ENCODE measurements at regions not wholly inside any gene's neighbourhood (a gene's known extent, or its start where the extent isn't known, plus 50 kb on each side); places are given as distances from the start of the nearest gene placed in this dataset.

GRCh38 chr21:27475363-27475955 is 508.6 kb upstream of the ADAMTS5 start:
- no peak for DNase-seq
- H3K4me1 ChIP-seq (ENCODE audit: control insufficient read depth, insufficient read depth, low read length, poor library complexity, severe bottlenecking), result no peaks in the 10 kb centered on the region
- H3K9me3 ChIP-seq (ENCODE audit: control insufficient read depth, low read length), result no peaks in the 10 kb centered on the region

GRCh38 chr21:27467366-27467765 is 500.5 kb upstream of the ADAMTS5 start:
- H3K4me1 ChIP-seq (ENCODE audit: control insufficient read depth, insufficient read depth, low read length, poor library complexity, severe bottlenecking), result no peaks in the 10 kb centered on the region
- H3K27me3 ChIP-seq (replicated peaks; ENCODE audit: control insufficient read depth, insufficient read depth, low read length, poor library complexity, severe bottlenecking), result no peaks in the 10 kb centered on the region
- no peaks in the 10 kb centered on the region for H3K9me3 ChIP-seq (ENCODE audit: control insufficient read depth, low read length)
- no peak for DNase-seq
- no peaks in the 10 kb centered on the region for H3K36me3 ChIP-seq (ENCODE audit: control insufficient read depth, insufficient read depth, low read length)
- no peak overlapping the region for H3K4me3 ChIP-seq (ENCODE audit: insufficient read depth, low read depth, low read length, poor library complexity, severe bottlenecking)
- H3K27ac ChIP-seq (ENCODE audit: insufficient read depth, low read length, poor library complexity, severe bottlenecking), result no peak overlapping the region

More at GRCh38 chr21:27475363-27475955, 508.6 kb upstream of the ADAMTS5 start:
- no peaks in the 10 kb centered on the region for H3K27me3 ChIP-seq (replicated peaks; ENCODE audit: control insufficient read depth, insufficient read depth, low read length, poor library complexity, severe bottlenecking)
- H3K4me3 ChIP-seq (ENCODE audit: insufficient read depth, low read depth, low read length, poor library complexity, severe bottlenecking), result no peak overlapping the region
- no peaks in the 10 kb centered on the region for H3K36me3 ChIP-seq (ENCODE audit: control insufficient read depth, insufficient read depth, low read length)
- no peak overlapping the region for H3K27ac ChIP-seq (ENCODE audit: insufficient read depth, low read length, poor library complexity, severe bottlenecking)

- DNase-seq, result no peak
Measured at GRCh38 chr21:27466140-27466539, 499.3 kb upstream of the ADAMTS5 start.

GRCh38 chr21:27464648-27465047 is 497.8 kb upstream of the ADAMTS5 start:
- Histone ChIP-seq H3K36me3 (ENCODE audit: control insufficient read depth, insufficient read depth, low read length) (no peaks in the 10 kb centered on the region), H3K4me1 (ENCODE audit: control insufficient read depth, insufficient read depth, low read length, poor library complexity, severe bottlenecking) (no peaks in the 10 kb centered on the region), H3K27ac (ENCODE audit: insufficient read depth, low read length, poor library complexity, severe bottlenecking) (no peak overlapping the region), H3K4me3 (ENCODE audit: insufficient read depth, low read depth, low read length, poor library complexity, severe bottlenecking) (no peak overlapping the region), H3K9me3 (ENCODE audit: control insufficient read depth, low read length) (no peaks in the 10 kb centered on the region), H3K27me3 (replicated peaks; ENCODE audit: control insufficient read depth, insufficient read depth, low read length, poor library complexity, severe bottlenecking) (no peaks in the 10 kb centered on the region)
- no peak for DNase-seq

More at GRCh38 chr21:27466140-27466539, 499.3 kb upstream of the ADAMTS5 start:
- H3K27me3 ChIP-seq (replicated peaks; ENCODE audit: control insufficient read depth, insufficient read depth, low read length, poor library complexity, severe bottlenecking), result no peaks in the 10 kb centered on the region
- no peak overlapping the region for H3K27ac ChIP-seq (ENCODE audit: insufficient read depth, low read length, poor library complexity, severe bottlenecking)
- H3K36me3 ChIP-seq (ENCODE audit: control insufficient read depth, insufficient read depth, low read length), result no peaks in the 10 kb centered on the region
- H3K4me3 ChIP-seq (ENCODE audit: insufficient read depth, low read depth, low read length, poor library complexity, severe bottlenecking), result no peak overlapping the region
- H3K9me3 ChIP-seq (ENCODE audit: control insufficient read depth, low read length), result no peaks in the 10 kb centered on the region
- no peaks in the 10 kb centered on the region for H3K4me1 ChIP-seq (ENCODE audit: control insufficient read depth, insufficient read depth, low read length, poor library complexity, severe bottlenecking)

DNA sequence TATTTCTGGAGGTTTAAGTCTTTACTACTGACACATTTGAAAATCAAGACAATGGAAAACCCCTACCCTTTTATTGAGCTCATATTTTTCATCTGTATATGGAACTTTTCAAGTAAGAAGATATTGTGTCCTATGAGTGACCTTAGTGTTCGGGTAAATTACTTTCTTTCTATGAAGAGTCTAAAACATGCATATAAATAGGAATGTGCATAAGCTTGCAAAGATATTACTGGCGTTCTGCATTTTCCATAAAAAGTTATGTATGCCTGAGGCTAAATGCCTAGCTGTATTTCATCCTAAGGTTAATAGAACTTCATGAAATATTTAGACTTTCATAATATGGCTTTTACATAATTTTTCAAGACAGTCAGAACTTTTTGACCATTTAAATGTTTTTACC is 495.8 kb upstream of the ADAMTS5 start:
- no peaks in the 10 kb centered on the region for H3K36me3 ChIP-seq (ENCODE audit: control insufficient read depth, insufficient read depth, low read length)
- no peak overlapping the region for H3K27ac ChIP-seq (ENCODE audit: insufficient read depth, low read length, poor library complexity, severe bottlenecking)
- H3K4me1 ChIP-seq (ENCODE audit: control insufficient read depth, insufficient read depth, low read length, poor library complexity, severe bottlenecking), result no peaks in the 10 kb centered on the region
- DNase-seq, result no peak
- no peak overlapping the region for H3K4me3 ChIP-seq (ENCODE audit: insufficient read depth, low read depth, low read length, poor library complexity, severe bottlenecking)
- H3K9me3 ChIP-seq (ENCODE audit: control insufficient read depth, low read length), result no peaks in the 10 kb centered on the region
- H3K27me3 ChIP-seq (replicated peaks; ENCODE audit: control insufficient read depth, insufficient read depth, low read length, poor library complexity, severe bottlenecking), result no peaks in the 10 kb centered on the region

GRCh38 chr21:27454234-27454633 is 487.3 kb upstream of the ADAMTS5 start:
- Histone ChIP-seq H3K27me3 (replicated peaks; ENCODE audit: control insufficient read depth, insufficient read depth, low read length, poor library complexity, severe bottlenecking) (no peaks in the 10 kb centered on the region), H3K36me3 (ENCODE audit: control insufficient read depth, insufficient read depth, low read length) (no peaks in the 10 kb centered on the region), H3K27ac (ENCODE audit: insufficient read depth, low read length, poor library complexity, severe bottlenecking) (no peak overlapping the region), H3K9me3 (ENCODE audit: control insufficient read depth, low read length) (no peaks in the 10 kb centered on the region), H3K4me1 (ENCODE audit: control insufficient read depth, insufficient read depth, low read length, poor library complexity, severe bottlenecking) (no peaks in the 10 kb centered on the region), H3K4me3 (ENCODE audit: insufficient read depth, low read depth, low read length, poor library complexity, severe bottlenecking) (no peak overlapping the region)
- DNase-seq, result no peak

GRCh38 chr21:27451116-27451515 is 484.2 kb upstream of the ADAMTS5 start:
- Histone ChIP-seq H3K27ac (ENCODE audit: insufficient read depth, low read length, poor library complexity, severe bottlenecking) (no peak overlapping the region), H3K36me3 (ENCODE audit: control insufficient read depth, insufficient read depth, low read length) (no peaks in the 10 kb centered on the region), H3K4me1 (ENCODE audit: control insufficient read depth, insufficient read depth, low read length, poor library complexity, severe bottlenecking) (no peaks in the 10 kb centered on the region), H3K9me3 (ENCODE audit: control insufficient read depth, low read length) (no peaks in the 10 kb centered on the region), H3K27me3 (replicated peaks; ENCODE audit: control insufficient read depth, insufficient read depth, low read length, poor library complexity, severe bottlenecking) (no peaks in the 10 kb centered on the region), H3K4me3 (ENCODE audit: insufficient read depth, low read depth, low read length, poor library complexity, severe bottlenecking) (no peak overlapping the region)
- DNase-seq, result no peak

GRCh38 chr21:27450216-27450615 is 483.3 kb upstream of the ADAMTS5 start:
- Histone ChIP-seq H3K4me1 (ENCODE audit: control insufficient read depth, insufficient read depth, low read length, poor library complexity, severe bottlenecking) (no peaks in the 10 kb centered on the region), H3K4me3 (ENCODE audit: insufficient read depth, low read depth, low read length, poor library complexity, severe bottlenecking) (no peak overlapping the region), H3K36me3 (ENCODE audit: control insufficient read depth, insufficient read depth, low read length) (no peaks in the 10 kb centered on the region), H3K9me3 (ENCODE audit: control insufficient read depth, low read length) (no peaks in the 10 kb centered on the region), H3K27me3 (replicated peaks; ENCODE audit: control insufficient read depth, insufficient read depth, low read length, poor library complexity, severe bottlenecking) (no peaks in the 10 kb centered on the region), H3K27ac (ENCODE audit: insufficient read depth, low read length, poor library complexity, severe bottlenecking) (no peak overlapping the region)
- DNase-seq, result no peak

DNA sequence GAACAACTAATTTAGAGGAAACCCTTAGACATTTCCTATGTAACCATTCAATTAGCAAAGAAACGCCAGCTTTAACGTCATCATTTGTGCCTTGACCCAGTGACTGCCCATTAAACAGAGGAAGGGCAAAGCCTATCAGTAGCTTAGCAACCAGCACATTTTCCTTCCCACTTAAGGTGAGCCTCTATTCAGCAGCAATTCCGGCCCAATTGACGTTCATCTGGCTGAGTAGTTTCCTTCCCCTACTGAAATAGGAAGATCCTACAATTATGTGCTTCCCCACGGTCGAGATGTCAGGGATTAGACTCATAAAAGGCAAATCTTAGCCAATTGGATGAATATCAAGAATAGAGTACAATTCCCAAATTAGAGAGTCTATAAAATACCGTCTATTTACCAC is 482.1 kb upstream of the ADAMTS5 start:
- H3K27me3 ChIP-seq (replicated peaks; ENCODE audit: control insufficient read depth, insufficient read depth, low read length, poor library complexity, severe bottlenecking), result no peaks in the 10 kb centered on the region
- no peak for DNase-seq
- H3K9me3 ChIP-seq (ENCODE audit: control insufficient read depth, low read length), result no peaks in the 10 kb centered on the region
- H3K36me3 ChIP-seq (ENCODE audit: control insufficient read depth, insufficient read depth, low read length), result no peaks in the 10 kb centered on the region
- no peak overlapping the region for H3K4me3 ChIP-seq (ENCODE audit: insufficient read depth, low read depth, low read length, poor library complexity, severe bottlenecking)
- H3K4me1 ChIP-seq (ENCODE audit: control insufficient read depth, insufficient read depth, low read length, poor library complexity, severe bottlenecking), result no peaks in the 10 kb centered on the region
- no peak overlapping the region for H3K27ac ChIP-seq (ENCODE audit: insufficient read depth, low read length, poor library complexity, severe bottlenecking)

GRCh38 chr21:27447843-27448242 is 481.0 kb upstream of the ADAMTS5 start:
- DNase-seq, result no peak
- no peaks in the 10 kb centered on the region for H3K27me3 ChIP-seq (replicated peaks; ENCODE audit: control insufficient read depth, insufficient read depth, low read length, poor library complexity, severe bottlenecking)
- no peaks in the 10 kb centered on the region for H3K9me3 ChIP-seq (ENCODE audit: control insufficient read depth, low read length)
- H3K27ac ChIP-seq (ENCODE audit: insufficient read depth, low read length, poor library complexity, severe bottlenecking), result no peak overlapping the region
- no peak overlapping the region for H3K4me3 ChIP-seq (ENCODE audit: insufficient read depth, low read depth, low read length, poor library complexity, severe bottlenecking)
- H3K4me1 ChIP-seq (ENCODE audit: control insufficient read depth, insufficient read depth, low read length, poor library complexity, severe bottlenecking), result no peaks in the 10 kb centered on the region
- H3K36me3 ChIP-seq (ENCODE audit: control insufficient read depth, insufficient read depth, low read length), result no peaks in the 10 kb centered on the region

Measured in effector memory CD4-positive, alpha-beta T cell (primary cell).